GM19372 (cell line): ENCODE measurements at regions not wholly inside any gene's neighbourhood (a gene's known extent, or its start where the extent isn't known, plus 50 kb on each side); places are given as distances from the start of the nearest gene placed in this dataset.

Experiments
- ATAC-seq: cut with Tn5 transposase; IDR thresholded peaks from one replicate; pipeline ENCODE4 v1.9.1; 2021; ENCODE audit warnings: mild to moderate bottlenecking, low read depth, moderate library complexity; ENCODE audit not compliant: unreplicated experiment

DNA sequence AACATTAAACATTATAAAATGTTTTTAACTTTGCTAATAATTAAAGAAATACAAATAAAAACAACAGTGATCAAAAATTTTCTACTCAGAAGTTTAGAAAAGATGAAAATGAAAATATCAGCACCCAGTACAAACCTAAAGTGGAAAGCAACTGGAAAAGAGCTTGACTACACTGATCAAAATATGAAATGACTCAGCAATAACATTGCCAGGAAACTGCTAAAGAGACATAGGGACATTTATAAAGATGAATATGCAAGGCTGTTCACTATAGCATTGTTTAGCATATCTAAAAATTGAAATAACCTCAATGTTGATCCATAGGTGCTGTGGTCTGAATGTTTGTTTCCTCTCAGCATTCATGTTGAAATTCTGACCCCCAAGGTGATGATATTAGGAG is 88.5 kb upstream of the NOCT start:
- ATAC-seq: no peak

DNA sequence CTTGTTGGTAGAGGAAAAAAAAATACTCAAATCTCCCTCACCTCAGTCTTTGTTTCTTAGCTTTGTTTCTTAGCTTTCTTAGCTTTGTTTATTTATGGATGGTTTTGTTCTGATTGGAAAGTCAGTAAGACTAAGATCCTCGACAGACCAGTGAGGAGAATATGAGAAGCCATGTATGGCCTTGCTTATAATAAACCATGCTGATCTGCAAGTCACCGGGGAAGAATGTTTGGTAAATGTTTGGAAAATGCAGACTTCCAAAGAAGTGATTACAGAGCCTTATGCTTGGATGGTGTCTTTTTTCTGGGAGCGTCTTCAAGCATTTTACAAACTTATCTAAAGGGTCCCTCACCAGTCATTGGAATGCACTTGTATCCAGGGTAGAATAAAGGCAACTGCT is 90.1 kb upstream of the NOCT start:
- ATAC-seq: no peak

DNA sequence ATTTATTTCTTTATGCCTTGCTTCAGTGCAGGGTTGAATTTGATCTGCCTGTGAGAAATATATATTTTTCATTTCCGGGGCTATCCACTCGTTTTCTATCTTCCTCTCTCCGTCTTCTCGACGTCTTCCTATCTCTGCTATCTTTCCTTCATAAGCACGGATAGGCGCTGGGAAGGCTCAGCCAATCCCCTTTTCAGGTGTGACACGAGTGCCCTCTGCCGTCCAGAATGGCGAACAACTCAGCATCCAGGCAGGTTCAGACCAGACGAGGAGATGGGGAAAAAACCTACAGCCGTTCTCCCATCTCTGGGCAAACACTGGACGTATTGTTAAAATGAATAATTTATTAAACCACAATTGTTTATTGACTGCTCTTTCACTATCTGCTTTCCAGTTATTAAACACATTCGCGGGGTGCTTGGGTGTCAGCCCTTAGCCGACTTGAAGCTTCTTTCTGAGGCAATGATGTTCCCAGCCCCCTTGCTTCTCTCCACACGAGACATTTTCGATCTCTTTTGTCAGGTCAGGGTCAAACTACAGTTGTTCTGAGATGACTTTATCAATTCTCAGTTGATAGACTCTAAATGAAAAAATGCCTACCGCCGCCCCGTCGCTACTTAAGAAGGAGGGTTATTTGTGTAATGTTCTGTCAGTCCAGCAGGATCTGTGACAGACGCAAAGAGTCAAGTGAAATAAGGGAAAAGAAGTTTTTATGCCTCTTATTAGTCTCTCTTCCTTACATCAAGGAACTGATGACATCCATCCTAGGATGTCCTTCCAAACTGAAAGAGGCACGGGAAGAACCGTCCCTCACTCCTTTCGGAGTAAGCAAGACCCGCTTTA is 96.3 kb upstream of the NOCT start:
- ATAC-seq: no peak

DNA sequence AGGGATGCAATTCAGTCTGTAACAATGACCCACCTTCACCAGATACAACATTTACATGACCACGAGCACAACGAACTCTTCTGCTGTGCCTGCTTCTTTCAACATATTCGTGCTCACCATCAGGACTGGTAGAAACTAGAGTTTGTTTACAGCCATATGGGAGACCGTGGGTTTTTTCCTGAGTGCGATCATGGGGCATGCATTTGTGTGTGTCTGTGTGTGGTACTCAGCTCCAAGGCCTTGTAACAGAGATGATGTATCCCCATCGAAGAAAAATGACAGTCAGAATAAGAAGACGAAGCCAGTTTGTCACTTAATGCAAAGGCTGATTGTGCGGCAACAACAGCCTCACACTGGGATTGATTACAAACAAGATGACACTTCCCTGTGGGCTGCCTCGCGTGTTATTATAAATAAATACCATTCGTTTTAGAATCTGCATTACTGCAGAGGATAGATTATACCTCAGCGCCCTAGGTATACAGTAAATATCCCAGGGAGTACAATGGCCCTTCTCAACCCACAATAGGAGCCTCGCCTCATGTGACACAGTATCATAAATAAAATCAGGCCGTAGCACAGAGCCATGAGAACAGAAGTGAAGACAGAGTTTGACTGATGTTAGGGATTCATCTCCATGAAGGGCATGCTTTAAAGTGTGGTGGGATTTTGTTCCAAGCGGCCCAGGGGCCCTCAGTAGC is 97.3 kb upstream of the NOCT start:
- no peak for ATAC-seq

DNA sequence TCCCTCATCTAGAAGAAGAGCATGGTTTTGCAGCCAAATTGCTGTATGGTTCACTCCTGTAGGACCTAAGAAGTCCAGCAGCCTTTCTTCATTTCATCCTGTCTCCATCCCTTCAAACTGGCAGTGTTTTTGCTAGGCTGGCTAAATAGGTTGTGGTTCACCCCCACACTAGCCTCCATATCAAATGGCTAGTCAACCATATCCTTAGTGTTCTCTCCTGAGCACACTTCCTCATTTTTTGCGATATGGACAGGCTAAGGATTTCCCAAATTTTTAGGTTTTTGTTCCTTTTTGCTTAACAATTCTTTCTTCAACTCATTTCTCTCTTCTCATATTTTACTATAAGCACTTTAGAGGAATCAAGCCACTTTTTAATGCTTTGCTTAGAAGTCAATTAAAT is 98.8 kb upstream of the NOCT start:
- ATAC-seq: no peak

DNA sequence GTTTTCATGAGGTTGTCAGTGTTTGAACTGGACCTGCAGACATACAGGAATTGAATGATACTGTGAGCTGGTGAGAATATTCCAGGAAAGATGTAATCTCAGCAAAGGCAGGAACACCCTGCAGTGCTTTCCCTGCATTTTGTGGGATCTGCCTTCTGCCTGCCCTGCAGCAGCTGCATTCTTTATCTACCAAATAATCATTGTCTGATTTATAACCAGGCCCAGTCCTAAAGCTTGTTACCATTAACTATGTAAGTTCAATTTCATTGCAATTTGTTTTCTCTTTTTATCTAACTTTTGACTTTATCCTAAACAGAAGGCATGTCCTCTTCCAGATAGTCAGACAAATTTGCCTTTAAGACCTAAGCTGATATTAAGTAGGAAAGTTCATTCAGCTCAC is 99.8 kb upstream of the NOCT start:
- no peak for ATAC-seq

DNA sequence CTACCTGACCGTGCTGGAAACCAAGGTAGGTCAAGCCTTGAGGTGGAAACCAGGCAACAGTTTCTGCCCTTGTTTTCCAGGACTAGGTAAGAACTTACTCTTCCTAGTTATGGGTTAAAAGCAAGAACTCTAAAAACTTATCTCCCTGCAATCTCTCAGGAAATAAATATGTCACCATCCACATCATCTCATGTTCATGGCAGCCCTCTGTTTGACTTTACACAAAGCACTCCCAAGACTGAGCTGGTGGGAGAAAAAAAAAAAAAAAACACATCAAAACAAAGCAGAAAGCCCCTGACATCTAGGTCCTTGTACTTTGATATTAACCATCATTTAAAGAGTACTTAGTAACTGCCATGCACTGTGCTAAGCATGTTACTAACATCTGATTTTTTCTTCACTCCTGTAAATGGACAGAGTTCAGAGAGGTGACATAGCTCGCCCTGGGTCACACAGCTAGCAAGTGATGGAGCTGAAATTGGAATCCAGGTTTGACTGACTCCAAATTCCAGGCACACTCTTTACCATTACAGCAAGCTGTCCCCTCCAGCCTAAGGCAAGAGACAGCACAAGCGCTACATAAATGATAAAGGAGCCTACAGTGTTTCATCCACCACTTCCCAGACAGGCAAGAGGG is 102.8 kb upstream of the NOCT start:
- no peak for ATAC-seq

DNA sequence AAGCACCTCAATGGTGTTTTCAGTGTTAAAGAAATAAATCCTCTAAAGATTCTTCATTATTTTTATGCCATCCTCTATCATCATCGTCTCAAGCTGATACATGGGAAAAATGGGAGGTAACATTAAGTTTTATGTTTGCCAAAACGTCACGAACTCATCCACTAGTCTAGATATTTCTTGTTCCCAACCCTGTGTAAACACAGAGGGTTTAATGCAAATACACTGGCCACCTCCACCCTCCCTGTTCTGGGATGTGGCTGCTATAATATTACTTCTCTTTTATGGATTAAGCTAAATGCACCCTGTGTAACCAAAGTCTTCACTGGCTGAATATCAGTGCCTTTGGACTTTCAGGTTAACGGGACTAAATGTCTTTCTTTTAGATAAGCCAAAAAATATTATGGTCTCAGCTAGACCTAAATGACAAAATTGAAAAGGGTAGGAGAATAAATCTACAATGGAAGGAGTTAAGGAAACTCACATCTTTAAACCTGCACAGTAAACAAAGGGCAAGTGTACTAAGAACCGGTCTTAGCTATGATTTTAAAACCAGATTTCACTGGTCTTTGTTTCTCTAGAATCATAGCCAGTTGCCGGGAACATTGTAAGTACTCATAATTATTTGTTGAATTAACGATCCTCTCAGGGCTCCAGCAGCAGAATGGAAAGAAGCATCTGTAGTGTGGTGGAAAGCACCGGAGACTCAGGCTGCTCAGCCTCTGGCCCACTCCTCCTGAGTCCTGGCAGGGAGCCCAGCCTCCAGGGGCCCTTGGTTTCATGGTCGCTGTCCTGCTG is 103.5 kb upstream of the NOCT start:
- ATAC-seq: no peak

DNA sequence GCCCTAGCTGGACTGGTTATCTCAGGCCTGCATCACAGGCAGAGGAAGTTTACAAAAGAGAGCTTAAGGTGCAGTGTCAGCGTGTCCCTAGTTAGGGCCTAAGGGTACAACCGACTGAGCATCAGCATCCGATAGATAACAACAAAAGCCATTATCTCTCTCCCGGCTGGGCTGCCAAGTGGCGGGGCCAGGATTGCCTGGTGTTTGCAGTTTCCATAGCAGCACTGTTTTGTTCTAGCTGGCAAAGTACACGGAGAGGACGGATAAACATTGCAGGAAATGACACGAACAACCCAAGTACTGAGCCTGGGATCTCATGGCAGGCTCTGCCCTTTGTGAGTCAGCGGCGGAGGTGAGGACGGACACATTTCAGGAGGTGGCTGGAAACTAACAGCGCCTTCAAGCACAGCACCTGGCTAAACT is 104.7 kb upstream of the NOCT start:
- ATAC-seq: no peak

DNA sequence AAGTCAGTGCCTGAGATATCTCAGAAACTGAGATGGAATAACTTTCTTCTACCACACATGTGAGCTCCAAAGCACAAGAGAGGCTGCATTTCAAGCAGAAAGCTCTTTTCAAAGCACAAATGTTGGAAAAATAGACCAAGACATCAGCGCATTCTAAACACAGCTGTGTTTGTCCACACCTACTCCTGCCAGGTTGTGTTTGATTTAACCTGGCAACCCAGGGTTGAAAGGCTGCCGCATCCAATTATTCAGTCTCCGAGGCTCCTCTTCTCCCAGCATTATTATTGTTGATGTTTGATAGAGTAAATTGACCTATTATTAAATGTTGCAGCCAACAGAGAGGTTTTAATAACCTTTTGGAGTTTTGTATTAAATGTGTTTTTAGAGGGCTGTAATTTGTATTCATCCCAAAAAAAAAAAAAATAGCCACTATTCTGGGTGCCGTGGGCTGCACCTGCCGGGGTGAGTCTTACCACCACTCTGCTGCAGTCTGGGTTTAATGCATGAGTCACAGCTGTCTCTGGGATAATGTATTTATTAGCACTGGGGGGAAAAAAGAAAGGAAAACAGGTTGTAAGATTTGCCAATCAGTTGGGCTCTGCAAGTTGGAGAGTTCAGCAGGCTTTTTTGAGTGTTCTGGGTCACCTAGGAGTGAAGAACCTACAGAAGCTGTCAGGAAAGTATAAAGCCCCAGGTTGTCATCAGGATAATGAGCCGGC is 105.2 kb upstream of the NOCT start:
- ATAC-seq: no peak

DNA sequence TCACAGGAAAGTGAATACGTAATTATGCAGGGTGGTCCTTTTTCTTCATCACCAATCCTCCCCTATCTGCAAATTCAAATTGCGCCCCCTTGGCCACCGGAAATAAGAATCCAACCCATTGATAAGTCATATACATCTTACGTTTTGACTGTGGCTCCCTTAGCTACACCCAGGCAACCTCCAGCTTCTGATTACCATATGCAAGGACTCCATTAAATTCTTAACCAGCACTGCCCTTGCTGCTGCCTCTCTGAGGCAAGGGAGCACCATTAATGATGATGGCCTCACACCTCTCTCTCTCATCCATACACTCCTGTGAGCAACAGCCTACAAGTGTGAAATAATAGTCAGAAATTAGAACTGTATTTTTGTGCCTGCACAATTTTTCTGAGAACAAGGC is 106.0 kb upstream of the NOCT start:
- no peak for ATAC-seq

DNA sequence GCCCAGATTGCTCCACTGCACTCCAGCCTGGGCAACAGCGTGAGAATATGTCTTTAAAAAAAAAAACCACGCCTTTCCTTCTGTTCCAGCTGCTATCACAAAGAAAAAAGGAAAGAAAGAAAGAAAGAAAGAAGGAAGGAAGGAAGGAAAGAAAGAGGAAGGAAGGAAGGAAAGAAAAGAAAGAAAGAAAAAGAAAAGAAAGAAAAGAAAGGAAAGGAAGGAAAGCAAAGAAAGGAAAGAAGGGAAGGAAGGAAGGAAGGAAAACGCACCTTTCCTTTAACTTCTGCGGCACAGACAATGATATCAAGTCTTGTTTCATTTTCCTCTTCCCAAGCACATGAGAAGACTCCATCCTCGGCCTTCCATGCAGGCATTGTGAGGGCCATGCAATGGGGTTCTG is 107.4 kb upstream of the NOCT start:
- ATAC-seq: no peak

DNA sequence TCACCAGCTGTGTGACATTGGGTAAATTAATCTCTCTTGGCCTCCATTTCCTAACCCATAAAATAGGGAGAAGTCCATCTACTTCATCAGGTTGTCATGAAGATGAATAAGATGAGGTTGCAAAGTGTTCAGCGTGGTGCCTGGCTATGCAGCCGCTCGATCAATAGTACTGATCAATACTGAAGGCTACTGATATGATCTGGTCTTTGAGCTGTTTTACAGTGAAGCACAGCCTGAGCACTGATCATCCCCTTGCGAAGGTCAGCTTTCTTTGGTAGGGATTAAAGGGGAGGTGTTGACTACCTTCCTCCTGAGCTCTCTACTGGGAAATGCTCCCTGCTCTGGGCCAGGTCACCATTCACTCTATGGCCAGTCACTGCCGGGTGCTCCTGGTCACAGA is 108.4 kb upstream of the NOCT start:
- ATAC-seq: no peak

DNA sequence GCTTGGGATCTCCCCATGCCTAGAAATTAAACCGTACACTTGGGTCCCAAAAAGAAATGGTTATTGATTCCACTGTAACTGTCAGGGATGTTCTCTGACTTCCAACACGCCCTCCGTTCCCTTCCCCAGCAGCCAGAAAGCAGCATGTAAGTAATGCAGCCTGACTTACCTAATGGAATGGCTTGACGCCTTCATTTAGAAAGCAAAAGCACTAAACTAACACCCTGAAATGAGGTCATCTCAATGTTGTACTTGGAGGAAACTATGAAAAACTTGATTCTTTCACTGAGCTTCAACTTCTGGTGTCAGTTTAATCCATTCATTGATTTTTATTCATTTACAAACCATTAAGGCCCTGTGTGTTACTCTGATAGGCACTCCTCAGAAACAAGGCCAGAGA is 110.8 kb upstream of the NOCT start:
- no peak for ATAC-seq

DNA sequence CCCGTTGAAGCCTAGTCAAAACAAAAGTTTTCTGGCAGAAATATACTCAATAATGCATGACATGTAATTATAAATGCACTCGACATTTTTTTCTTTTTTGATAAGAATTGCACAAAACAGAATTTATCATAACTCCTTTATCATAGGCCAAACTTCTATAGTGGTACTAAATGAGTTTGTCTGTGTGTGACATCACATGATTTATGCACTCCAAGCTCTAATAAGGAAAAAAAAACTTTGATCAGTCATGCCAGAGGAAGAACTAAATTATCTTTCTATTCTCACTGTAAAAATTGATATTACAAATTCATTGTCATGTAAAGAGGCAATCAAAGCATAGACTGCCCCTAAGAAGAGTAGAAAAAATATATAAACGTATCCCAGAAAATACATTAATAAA is 112.4 kb upstream of the NOCT start:
- no peak for ATAC-seq

DNA sequence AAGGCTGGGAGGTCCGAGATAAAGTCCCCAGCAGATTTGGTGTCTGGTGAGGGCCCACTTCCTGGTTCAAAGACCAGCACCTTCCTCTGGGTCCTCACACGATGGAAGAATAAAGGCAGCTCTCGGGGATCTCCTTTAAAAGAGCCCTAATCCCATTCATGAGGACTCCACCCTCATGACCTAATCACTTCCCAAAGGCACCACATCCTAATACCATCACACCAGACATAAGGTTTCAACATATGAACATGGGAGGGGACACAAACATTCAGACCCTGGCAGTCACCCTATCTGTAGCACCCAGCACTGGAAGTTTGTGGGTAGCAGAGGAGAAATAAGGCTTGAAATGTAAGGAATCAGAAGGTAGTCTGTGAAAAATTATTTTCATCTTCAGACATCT is 112.9 kb upstream of the NOCT start:
- no peak for ATAC-seq

DNA sequence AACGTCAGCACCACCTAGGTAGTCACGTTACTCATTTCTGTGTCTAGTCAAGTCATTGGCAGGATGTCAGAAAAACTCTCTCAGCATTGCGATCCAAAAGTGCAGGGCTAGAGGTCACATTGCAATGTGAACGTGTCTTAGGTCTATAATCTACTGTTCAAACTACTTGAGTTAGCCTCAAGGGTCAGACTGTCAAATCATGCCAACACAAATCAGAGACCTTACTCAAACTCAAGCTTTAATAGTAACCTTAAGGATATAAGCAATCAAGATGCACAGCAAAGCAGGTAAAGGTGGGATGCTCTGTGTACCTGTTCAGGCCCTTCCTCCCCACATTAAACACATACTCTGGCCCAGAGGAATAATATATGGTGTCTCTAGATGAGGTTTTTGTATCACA is 114.4 kb upstream of the NOCT start:
- ATAC-seq: no peak

DNA sequence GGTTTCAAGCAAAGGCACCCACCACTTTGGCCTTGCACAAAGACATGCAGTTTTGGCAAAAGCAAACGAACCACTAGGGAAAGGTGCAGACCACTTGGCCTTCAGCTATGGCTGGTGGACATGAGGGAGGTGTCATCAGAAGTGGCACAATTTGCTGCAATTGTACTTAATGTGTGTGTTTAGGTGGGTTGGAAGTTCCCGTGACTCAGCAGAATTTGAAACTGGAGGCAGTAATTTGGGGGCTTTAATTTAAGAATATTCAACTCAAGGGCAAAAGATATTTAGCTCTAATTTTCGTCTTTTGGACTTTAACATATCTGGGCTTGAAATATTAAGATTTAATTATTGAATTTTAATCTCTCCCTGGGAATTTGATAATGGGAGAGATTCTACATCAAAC is 115.6 kb upstream of the NOCT start:
- ATAC-seq: no peak

DNA sequence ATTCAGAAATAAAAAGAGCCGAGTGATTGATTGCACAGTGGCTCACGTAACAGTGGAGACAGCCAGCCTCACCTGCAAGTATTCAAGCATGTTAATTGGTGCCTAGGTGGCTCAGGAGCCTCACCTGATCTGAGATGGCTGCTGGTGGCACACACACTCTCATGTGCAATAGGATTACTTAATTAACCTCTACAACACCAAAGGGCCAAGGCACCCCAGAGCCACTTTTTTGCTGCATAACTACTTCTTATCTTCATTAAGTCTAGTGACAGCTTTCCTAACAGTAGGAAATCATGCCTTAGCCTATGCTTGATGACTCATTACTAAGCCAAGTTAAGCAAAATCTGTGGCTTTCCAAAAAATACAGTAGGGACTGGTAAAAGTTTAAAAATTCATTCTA is 117.3 kb upstream of the NOCT start:
- ATAC-seq: no peak

DNA sequence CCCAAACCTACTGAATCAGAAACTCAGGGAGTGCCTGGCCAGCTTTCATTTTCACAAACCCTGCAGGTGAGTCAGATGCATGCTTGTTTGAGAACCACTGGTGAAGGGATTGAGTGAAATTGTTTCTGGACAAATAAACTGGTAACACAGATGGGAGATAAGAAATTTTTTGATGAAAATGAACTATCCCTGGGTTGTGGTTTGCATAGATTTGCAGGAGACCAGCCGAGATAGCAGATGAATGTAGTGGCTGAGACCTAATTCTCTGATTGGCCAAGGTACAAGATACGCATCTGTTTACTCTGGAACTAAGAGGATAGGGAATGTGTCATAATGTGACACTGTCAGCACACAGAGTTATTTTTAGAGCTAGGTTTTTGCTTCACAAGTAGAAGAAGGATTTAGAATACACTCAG is 117.8 kb upstream of the NOCT start:
- ATAC-seq: no peak
